Activated effector memory CD4-positive, alpha-beta T cell treated with Interleukin-2 at 50 U/mL for 16 hours (primary cell): ENCODE measurements at regions not wholly inside any gene's neighbourhood (a gene's known extent, or its start where the extent isn't known, plus 50 kb on each side); places are given as distances from the start of the nearest gene placed in this dataset.
"Not testable (repeated sequence)": the region's sequence is repeated elsewhere in the genome, so short reads cannot be mapped to it uniquely, and the experiment has no call there.

Source experiments
- DNase-seq: peaks from one replicate; pipeline ENCODE4 v3.0.0-alpha.2; 2020

- DNase-seq, result no peak
Measured at GRCh38 chr6:15922510-15923250, 206.2 kb upstream of the MYLIP start.

GRCh38 chr6:15921243-15921642 lies 207.6 kb upstream of the MYLIP start:
- DNase-seq, result no peak

DNA sequence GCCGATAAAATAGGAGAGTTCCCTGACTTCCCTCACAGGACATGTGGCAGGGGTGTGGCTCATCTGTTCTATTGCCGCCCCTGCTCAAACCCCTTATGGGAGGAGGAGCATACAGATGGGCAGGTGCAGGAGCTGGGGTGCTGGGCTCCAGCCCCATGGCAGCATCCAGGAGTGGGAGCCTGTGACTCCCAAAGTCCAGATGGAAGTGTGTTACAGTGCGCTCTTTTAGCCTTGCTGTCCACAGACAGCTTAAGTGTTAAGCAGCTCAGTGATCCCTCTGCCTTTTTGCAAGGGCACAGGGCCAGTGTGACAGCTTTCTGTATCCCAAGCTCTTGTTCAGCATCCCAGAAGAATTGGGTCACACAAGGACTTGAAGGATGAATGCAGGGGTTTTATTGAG lies 212.3 kb upstream of the MYLIP start:
- no peak for DNase-seq

DNA sequence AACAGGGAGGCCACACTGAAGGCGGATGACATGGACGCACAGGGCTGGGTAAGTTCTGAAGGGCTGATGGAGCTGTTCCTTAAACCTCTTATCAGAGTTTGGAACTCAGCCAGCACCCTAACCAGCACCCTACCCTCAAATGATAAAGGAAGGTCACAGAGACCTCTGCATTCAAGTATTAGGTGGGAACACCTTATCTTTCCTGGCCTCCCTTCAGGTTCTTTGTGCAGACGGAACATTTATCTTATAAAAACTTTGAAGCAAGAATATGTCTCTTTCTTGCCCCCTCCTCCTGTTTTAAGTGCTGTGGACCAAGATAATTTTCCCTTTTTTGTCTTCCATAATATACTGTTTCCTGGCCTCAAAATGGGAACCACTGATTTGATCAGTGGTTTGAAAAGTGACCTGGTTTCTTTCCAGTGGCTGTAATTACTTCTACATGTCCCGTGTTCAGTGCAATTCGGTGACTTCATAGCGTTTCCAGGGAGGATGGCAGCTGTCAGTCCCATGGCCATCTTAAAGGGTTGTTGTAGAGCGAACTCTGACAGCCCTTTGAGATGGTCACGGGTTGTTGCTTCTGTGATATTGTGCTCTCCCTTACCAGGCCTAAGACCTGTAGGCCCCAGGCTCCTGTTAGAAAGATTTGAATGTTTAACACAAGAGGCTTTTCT lies 213.2 kb upstream of the MYLIP start:
- no peak for DNase-seq

DNA sequence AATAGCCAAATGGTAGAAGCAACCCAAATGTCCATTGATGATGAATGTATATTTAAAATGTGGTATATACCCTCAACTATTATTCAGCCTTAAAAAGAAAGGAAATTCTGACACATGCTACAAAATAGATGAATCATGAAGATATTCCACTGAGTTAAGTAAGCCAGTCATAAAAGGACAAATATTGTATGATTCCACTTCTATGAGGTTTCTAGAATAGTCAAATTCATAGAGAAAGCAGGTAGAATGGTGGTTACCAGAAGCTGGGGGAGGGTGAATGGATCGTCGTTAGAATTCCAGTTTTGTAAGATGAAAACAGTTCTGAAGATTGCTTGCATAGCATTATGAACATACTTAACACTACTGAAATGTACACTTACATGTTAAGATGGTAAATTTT lies 214.3 kb upstream of the MYLIP start:
- no peak for DNase-seq

GRCh38 chr6:15913573-15913972 lies 215.3 kb upstream of the MYLIP start:
- DNase-seq, result no peak

- DNase-seq, result no peak
Measured at GRCh38 chr6:15912505-15913400, 216.1 kb upstream of the MYLIP start.

- DNase-seq, result no peak
Measured at GRCh38 chr6:15911753-15912504, 217.0 kb upstream of the MYLIP start.

DNA sequence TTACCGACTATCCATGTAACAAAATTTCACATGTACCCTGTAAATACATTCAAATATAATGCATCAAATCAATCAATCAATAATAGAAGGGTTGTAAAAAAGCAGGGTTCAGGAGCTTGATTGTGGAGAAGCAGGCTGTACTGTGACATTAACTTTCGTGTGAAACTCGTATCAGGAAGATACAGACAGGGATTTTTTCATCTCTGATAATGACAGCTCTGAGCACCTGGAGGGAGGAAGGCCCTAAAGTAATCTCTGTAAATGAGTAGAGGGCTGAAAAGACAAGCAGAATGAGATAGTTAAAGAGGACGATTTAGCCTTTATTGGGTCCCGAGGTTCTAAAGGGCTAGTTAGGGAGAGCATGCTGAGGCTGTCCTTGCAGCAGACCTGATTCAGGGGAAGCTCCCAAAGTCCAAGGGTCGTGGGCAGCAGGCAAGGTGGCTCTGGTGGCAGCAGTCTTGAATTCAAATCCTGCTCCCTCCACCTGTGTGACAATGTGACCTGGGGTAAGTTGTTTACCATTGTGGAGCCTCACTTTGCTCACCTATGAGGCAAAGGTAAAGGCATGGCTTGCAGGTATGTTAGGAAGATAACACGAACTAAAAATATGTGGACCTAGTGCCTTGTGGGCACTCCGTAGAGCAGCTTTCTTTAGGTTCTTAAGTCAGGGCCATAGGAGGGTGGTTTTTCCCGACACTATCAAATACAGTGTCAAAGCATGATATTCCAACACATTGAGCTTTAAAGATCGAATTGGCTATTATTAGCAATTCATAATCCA lies 219.4 kb upstream of the MYLIP start:
- DNase-seq, result no peak

GRCh38 chr6:15908871-15909270 lies 220.0 kb upstream of the MYLIP start:
- no peak for DNase-seq

DNA sequence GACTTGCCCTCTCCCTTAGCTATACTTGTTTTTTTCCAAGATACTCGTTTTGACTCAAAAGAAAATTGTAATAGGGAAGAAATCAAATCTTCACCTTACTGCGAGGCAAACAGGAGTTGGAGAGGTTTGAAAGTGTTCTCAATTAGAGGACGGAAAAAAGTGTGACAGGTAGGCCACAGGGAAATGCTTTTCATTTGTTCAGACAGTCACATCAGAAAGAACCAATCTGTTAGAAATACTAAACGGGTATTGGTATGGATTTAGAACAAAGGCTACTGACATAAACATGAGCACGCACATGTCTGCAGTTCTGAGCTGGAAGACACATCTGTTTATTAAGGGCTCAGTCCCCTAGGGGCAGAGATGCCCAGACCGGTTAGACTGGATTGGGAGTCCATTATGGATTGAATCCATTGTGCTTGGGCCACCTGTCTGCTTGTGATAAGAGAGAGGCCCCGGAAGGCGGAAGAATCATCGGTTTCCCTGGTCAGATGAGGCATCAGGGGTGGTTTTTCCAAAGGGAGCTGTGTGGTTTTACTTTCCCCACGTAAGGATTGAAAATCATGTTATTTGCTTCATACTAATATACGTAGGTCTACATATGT lies 220.9 kb upstream of the MYLIP start:
- no peak for DNase-seq

GRCh38 chr6:15907220-15907913 lies 221.5 kb upstream of the MYLIP start:
- not testable (repeated sequence) for DNase-seq

DNA sequence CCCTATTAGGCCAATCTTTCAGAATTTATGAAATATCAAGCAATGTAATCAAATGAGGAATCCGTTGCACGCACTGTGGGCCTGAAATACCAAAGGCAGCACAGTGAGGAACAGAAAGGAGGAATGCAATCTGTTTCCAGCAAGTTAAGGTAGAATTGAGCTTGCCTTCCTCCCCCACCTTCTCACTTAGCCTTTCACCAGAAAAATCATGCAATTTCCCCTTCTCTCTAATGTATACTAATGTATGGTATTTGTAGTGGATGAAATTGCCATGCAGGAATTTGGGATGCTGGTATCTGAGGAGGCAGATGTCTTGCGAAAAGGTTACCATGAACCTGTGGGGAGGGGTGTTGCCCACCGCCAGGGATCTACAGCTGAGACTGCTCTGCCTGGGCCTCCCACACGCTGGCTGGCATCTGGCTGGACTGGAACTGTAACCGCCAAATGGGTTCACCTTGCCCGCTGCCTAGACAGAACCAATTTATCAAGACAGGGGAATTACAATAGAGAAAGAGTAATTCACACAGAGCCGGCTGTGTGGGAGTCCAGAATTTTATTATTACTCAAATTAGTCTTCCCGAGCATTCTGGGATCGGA lies 222.4 kb upstream of the MYLIP start:
- DNase-seq, result no peak

DNA sequence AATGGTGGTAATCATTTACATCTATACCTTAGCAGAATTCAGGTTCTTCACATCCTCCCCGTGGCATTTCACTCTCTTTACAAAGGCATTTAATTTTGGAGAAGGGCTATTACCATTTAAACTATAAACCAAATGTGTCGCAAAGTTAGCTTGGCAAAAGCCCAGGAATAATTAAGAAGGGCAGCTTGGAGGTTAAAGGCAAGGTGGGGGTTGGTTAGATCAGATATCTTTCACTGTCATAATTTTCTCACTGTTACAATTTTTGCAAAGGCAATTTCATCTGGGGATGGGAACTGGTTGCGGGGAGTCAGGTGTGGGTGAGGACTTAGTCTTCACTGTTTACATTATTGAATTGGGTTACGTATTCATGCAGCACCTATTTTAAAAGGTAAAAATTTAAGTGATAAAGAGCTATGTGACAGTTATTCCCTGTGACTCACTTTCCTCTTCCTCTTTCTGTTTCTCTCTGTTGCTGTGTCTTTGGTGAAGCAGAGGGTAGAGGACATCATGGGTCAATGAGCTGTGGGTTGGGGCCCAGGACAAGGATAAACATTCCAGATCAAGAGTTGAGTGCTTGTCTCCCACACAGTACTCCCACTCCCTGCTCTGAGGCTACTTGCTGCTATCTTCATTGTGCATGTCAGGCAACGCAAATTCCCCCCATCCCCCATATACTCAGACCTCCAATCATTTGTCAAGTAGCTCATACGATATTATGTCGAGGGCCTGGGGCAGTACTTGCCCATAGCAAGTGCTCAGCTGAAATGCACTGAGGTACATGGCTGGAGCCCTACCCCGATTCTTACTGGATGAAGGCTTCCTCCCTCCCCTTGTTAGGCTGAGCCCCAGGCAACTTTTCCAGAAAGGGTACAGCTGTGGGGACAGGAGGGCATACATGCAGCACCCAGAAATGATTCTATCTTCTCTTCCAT lies 223.1 kb upstream of the MYLIP start:
- no peak for DNase-seq

GRCh38 chr6:15904651-15905376 lies 224.1 kb upstream of the MYLIP start:
- DNase-seq, result no peak

DNA sequence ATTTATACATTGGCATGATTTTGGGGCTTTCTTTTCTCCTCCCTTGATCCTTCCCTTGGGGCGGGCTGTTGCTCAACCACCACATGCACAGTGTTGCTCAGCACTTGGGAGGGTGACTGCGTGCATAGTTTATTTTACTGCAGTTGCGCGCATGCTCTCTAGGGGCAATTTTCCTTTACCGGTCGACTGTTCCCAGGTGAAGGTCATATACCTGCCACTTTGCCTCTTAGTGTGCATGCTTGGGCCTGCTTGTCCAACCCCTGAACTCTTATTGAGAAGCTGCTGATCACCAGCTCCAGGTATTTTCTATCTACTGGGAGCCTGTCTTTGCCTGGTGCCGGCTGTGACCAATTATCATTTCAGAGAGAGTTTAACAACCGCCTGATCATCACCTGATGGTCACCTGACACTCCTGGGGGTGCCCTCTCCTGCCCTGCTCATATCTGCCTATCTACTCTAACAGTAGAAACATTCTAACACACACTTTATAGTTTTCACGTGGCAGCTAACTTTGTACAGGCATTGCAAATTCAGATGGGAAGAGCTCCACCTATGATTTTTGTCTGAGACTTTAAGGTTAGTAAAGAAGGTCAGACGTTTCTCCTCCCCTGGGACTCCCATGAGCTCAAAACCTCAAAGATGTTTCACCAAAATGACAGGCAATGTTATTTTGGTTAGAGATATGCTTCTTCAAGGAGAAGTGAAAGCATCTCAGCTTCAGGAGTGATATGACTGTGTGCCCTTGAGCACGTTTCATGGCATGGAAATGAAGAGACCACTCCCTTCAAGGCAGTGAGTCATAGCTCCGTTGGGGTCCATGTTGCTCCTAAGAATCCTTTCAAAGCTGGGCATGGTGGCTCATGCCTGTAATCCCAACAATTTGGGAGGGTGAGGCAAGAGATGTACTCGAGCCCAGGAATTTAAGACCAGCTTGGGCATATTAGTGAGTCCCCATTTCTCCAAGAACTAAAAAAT lies 227.5 kb upstream of the MYLIP start:
- DNase-seq, result no peak

DNA sequence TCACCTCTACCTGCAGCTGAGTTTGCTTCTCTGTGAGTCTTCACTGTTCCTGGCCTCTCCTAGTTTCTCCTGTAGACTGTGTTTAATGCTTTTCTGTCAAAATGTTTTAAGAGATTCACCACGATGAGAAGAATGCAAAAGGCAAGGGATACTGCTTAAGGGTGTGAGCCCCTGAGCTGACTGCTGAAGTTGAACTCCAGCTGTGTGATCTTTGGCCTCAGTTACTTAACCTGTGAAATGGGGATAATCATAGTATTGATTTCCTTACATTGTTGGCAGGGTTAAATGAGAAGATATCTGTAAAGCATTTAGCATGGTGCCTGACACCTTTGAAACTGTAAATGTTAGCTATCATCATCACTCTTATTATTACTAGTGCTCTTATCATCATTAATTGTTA lies 230.2 kb upstream of the MYLIP start:
- DNase-seq, result no peak
